ENCODE measurements at regions not wholly inside any gene's neighbourhood (a gene's known extent, or its start where the extent isn't known, plus 50 kb on each side); places are given as distances from the start of the nearest gene placed in this dataset.

DNA sequence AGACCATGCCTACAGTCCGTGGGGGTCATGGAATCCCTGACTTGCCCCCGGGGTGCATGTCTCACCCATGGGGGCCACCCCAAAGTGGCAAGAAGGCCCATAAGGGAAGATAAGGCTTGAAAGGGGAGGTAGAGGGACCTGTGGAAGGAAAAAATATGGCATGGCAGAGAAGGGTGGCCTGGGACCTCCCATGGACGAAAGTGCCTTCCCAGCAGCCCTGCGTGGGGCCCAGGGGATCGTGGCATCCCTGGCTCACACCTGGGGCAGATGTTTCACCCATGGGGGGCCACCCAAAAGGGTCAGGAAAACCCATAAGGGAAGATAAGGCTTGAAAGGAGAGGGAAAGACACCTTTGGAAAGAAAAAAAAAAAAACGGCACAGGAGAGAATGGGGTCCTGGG, 264.6 kb downstream of the ALG10 start:
- TF ChIP-seq CTCF (IDR thresholded peaks at IDR 0.05) = no peak
- TF ChIP-seq POLR2A (IDR thresholded peaks at IDR 0.05) = no peak
